ENCODE measurements at regions not wholly inside any gene's neighbourhood (a gene's known extent, or its start where the extent isn't known, plus 50 kb on each side); places are given as distances from the start of the nearest gene placed in this dataset.

DNA sequence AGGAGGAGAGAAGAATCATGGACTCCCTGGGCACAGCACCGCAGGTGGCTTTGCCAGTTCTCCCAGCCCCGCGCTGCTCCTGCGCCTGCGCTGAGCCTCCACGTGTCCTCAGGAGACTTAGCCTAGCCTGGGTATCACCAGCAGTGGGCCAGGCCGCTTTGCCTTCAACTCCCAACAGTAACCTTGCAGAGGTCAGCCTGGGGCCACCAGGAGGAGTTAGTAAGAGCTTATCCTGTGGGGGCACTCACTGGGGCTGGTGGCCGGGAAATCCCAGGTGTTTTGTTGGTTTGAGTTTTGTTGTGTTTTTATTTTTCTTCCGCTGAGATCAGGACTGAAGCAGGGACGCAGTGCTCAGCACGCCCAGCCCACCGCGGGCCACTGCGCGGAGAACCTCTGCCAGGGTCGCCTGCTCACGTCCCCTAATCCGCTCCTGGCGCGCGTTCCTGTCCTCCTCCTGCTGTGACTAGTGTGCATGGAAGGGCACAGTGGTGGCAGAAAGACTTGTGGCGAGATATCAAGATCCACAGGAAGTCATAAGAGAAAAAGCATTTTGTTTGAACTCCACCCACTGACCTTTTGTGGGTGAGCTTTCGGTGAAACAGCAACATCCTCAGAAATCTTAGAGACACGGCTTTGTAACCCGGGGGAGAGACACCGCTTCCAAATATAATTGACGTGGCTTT, 207.4 kb upstream of the RFC3 start:
- H3K36me3 Mint-ChIP-seq (ENCODE audit: low read depth), result peaks cover 3% of the 10 kb centered on the region
- peak; percentile 92 for ATAC-seq
- H3K4me3 Mint-ChIP-seq, result peak overlapping the region; percentile 93
- peaks cover 20% of the 10 kb centered on the region for H3K4me1 Mint-ChIP-seq
- peak; percentile 32 to 45 (median 40) for DNase-seq
- no peaks in the 10 kb centered on the region for H3K27me3 Mint-ChIP-seq
- H3K27ac Mint-ChIP-seq, result peak overlapping the region; percentile 96
- H3K9me3 ChIP-seq (ENCODE audit: control insufficient read depth, low read length, poor library complexity, severe bottlenecking), result no peaks in the 10 kb centered on the region

DNA sequence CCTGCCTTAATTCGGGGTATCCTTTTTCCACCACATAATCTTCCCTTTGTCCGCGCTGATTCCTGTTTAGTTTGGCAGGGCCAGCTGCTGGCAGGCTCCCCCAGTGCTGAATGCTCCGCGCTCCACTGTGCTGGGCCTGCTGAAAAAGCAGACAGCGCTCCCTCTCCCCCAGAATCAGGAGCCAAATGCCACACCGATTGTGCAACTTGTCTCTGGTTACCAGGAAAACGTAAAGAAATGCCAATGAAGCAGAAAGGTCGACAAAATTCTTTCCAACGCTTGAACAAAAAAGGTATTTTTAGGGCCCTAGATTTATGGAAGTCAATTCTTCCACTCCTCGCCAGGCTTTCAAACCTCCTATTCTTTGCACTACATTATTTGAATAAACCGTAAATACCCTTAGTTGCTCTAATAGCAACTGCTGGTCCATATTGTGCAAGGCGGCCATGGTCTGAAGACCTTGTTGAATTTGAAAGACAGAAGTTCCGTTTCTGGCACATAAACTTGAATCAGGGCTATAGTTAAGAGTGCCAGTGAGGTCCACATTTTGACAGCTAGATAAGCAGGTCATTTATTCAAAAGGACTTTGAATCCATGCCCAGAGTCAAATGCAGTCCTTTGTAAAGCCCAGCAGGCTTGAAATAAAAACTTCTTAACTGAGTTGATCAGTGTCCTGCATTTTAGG, 206.7 kb upstream of the RFC3 start:
- Mint-ChIP-seq H3K27ac (peak overlapping the region; percentile 96), H3K36me3 (ENCODE audit: low read depth) (peaks cover 3% of the 10 kb centered on the region), H3K4me3 (peak overlapping the region; percentile 93), H3K4me1 (peaks cover 20% of the 10 kb centered on the region), H3K27me3 (no peaks in the 10 kb centered on the region)
- ATAC-seq (peak; percentile 32), DNase-seq (no peak)
- no peaks in the 10 kb centered on the region for H3K9me3 ChIP-seq (ENCODE audit: control insufficient read depth, low read length, poor library complexity, severe bottlenecking)

DNA sequence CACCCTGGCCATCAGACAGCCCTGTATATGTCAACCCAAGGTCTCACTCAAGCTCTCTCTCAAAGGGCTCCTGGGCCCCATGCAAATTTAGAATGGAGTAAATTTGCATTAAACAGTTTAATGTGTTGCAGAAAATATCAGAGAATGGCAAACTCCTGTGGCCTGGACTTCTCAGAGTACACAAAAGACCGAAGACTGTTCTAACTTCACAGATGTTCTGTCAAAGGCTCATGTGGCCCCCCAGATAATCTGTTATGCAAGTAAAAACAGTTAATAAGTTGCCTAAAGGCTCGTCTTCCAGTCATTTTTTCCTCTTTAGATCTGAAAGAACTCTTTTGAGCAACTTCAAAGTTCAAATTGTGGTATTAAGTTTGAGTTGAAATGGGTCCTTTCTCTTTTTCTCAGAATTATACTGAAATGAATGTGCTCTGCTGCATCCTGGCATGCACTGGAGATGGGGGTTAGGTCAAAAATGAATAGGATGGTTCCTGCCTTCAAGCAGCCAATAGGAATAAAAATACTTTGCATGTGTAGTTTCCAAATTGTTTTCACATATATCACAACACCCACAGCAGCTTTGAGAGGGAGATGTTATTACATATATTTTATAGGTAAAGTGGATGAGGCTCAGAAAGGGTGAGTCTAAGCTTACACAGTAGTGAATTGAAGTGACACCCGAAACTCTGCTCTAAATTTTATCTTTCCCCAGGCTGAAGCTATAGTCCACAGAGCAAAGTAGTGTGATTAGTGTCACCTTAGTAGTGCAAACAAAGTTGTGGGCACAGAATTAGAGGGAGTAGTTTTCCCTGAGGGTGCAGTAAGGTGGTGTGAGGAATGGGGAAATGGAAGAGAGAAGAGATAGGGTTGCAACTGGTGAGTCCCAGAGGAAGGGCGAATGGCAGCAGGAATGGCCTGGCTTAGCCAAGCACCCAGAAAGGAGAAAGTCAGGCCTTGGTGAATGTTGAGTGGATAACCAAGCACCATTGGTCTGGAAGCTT, 205.0 kb upstream of the RFC3 start:
- Mint-ChIP-seq H3K36me3 (ENCODE audit: low read depth) (peaks cover 3% of the 10 kb centered on the region), H3K27me3 (no peaks in the 10 kb centered on the region), H3K4me1 (peaks cover 20% of the 10 kb centered on the region), H3K27ac (peak overlapping the region; percentile 96), H3K4me3 (no peak overlapping the region)
- DNase-seq (no peak), ATAC-seq (no peak)
- no peaks in the 10 kb centered on the region for H3K9me3 ChIP-seq (ENCODE audit: control insufficient read depth, low read length, poor library complexity, severe bottlenecking)

- no peaks in the 10 kb centered on the region for H3K9me3 ChIP-seq (ENCODE audit: control insufficient read depth, low read length, poor library complexity, severe bottlenecking)
- H3K4me3 Mint-ChIP-seq, result no peak overlapping the region
- DNase-seq, result no peak
- H3K27me3 Mint-ChIP-seq, result no peaks in the 10 kb centered on the region
- peaks cover 18% of the 10 kb centered on the region for H3K4me1 Mint-ChIP-seq
- peaks cover 3% of the 10 kb centered on the region for H3K36me3 Mint-ChIP-seq (ENCODE audit: low read depth)
- no peak overlapping the region for H3K27ac Mint-ChIP-seq
- ATAC-seq, result no peak
Observed at GRCh38 chr13:33615436-33615835, 202.5 kb upstream of the RFC3 start.

- H3K36me3 Mint-ChIP-seq (ENCODE audit: low read depth), result peaks cover 3% of the 10 kb centered on the region
- peaks cover 11% of the 10 kb centered on the region for H3K4me1 Mint-ChIP-seq
- no peaks in the 10 kb centered on the region for H3K27me3 Mint-ChIP-seq
- no peaks in the 10 kb centered on the region for H3K9me3 ChIP-seq (ENCODE audit: control insufficient read depth, low read length, poor library complexity, severe bottlenecking)
- H3K4me3 Mint-ChIP-seq, result no peak overlapping the region
- DNase-seq, result no peak
- no peak overlapping the region for H3K27ac Mint-ChIP-seq
- no peak for ATAC-seq
Observed at GRCh38 chr13:33616130-33616529, 201.8 kb upstream of the RFC3 start.

DNA sequence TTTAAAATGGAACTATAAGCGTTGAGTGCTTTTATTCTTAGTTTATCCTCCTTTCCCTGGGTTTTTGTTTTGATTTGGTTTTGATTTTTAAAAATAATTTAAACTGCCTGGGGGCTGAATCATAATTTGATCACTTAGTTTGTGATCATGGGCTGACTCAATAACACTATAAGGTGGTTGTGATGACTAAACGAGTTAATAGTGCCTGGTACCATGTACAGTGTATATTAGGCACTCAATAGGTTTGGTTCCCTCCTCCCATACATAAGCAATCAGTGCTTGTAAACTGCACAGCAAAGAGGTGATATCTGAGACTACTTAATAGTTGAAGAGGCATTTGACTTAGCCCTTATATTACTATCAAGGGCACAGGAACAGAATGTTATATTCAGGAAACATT, 200.9 kb upstream of the RFC3 start:
- ATAC-seq, result no peak

DNA sequence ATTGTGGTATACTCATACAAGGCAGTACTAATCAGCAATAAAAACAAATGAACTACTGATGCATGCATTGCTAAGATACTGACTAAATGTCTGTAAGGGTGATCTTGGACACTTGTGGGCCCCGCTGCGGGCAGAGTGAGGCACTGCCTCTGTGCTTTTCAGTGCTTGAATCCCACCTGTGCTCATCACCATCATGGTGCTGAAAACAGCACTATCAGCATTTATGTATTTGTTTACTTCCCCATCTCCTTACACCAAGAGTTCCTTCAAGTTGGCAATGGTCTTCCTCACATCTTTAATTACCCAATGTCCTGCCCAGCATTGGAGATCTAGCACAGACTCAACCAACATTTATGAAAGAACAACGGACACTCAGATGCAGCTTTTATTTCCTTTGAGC, 193.7 kb upstream of the RFC3 start:
- Mint-ChIP-seq H3K36me3 (ENCODE audit: low read depth) (no peaks in the 10 kb centered on the region), H3K27ac (no peak overlapping the region), H3K4me3 (no peak overlapping the region), H3K27me3 (no peaks in the 10 kb centered on the region), H3K4me1 (peaks cover 8% of the 10 kb centered on the region)
- no peak for DNase-seq
- ATAC-seq, result no peak
- H3K9me3 ChIP-seq (ENCODE audit: control insufficient read depth, low read length, poor library complexity, severe bottlenecking), result no peaks in the 10 kb centered on the region

More for the DNA sequence above, 200.9 kb upstream of the RFC3 start:
- Mint-ChIP-seq H3K4me1 (peaks cover 8% of the 10 kb centered on the region), H3K27ac (no peak overlapping the region), H3K36me3 (ENCODE audit: low read depth) (peaks cover 3% of the 10 kb centered on the region), H3K27me3 (no peaks in the 10 kb centered on the region), H3K4me3 (no peak overlapping the region)
- no peaks in the 10 kb centered on the region for H3K9me3 ChIP-seq (ENCODE audit: control insufficient read depth, low read length, poor library complexity, severe bottlenecking)
- no peak for DNase-seq

- no peak for DNase-seq
- no peak for ATAC-seq
- H3K9me3 ChIP-seq (ENCODE audit: control insufficient read depth, low read length, poor library complexity, severe bottlenecking), result no peaks in the 10 kb centered on the region
- H3K36me3 Mint-ChIP-seq (ENCODE audit: low read depth), result no peaks in the 10 kb centered on the region
- H3K27ac Mint-ChIP-seq, result no peak overlapping the region
- peaks cover 8% of the 10 kb centered on the region for H3K4me1 Mint-ChIP-seq
- no peaks in the 10 kb centered on the region for H3K27me3 Mint-ChIP-seq
- no peak overlapping the region for H3K4me3 Mint-ChIP-seq
Observed at GRCh38 chr13:33624740-33625139, 193.2 kb upstream of the RFC3 start.

GRCh38 chr13:33626407-33626806, 191.5 kb upstream of the RFC3 start:
- H3K27me3 Mint-ChIP-seq, result no peaks in the 10 kb centered on the region

DNA sequence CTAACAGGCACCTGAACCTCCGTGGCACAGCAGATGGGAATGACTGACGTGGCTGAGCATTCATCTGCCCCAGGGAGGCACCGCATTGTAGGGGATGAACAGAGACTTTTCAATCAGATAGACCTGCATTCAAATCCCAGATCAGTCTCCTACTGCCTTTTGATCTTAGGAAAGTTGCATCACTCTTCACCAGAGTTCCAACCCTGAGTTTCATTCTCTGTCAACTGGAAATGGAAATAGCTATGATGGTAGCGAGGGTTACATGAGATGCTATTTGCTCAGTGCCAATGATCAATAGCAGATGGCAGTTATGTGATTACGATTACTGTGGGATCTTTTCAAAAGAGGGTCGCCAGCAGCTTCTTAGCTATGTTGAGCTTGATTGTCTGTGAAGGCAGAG, 189.3 kb upstream of the RFC3 start:
- DNase-seq (no peak), ATAC-seq (no peak)
- no peaks in the 10 kb centered on the region for H3K9me3 ChIP-seq (ENCODE audit: control insufficient read depth, low read length, poor library complexity, severe bottlenecking)
- H3K27ac Mint-ChIP-seq, result no peak overlapping the region
- H3K27me3 Mint-ChIP-seq, result peaks cover 6% of the 10 kb centered on the region
- H3K4me1 Mint-ChIP-seq, result peaks cover 6% of the 10 kb centered on the region
- no peaks in the 10 kb centered on the region for H3K36me3 Mint-ChIP-seq (ENCODE audit: low read depth)
- H3K4me3 Mint-ChIP-seq, result no peak overlapping the region

More at GRCh38 chr13:33626407-33626806, 191.5 kb upstream of the RFC3 start:
- H3K9me3 ChIP-seq (ENCODE audit: control insufficient read depth, low read length, poor library complexity, severe bottlenecking), result no peaks in the 10 kb centered on the region
- DNase-seq (no peak), ATAC-seq (no peak)
- H3K4me1 Mint-ChIP-seq, result peaks cover 8% of the 10 kb centered on the region
- no peaks in the 10 kb centered on the region for H3K36me3 Mint-ChIP-seq (ENCODE audit: low read depth)
- H3K4me3 Mint-ChIP-seq, result no peak overlapping the region
- no peak overlapping the region for H3K27ac Mint-ChIP-seq

DNA sequence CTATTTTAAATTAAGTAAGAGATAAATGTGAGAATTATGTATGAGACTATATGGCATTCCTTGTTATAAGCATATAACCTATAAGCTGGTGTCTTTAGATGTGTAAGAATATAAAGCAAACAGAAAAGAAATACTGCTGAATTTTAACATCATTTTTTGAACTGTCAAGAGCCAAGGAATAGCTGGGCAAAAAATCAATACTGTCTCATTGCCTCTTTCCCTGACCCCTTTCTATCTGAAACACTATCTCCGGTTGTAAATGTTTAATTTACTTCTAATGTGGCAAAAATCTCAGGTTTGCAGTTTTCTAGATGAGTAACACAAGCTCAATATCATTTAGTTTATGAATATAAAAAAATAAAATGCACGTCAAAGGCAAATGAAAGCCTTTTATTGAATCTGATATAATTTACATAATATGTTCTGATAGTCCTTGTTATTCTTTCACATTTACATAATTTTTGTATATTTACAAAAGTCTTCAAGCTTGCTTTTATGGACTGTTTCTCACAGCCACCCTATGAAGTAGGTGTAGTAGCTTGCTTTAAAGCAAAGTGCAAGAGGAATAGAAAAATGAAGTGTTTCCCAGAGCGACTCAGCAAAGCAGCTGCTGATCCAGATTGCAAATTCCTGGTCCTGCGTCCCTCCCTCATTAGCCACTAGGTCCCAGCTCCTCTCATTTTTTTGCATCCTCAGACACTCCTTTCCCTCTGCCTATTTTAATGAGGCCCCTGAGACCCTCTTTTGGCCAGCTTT, 188.2 kb upstream of the RFC3 start:
- H3K27me3 Mint-ChIP-seq, result peaks cover 11% of the 10 kb centered on the region
- peak overlapping the region; percentile 16 for H3K27ac Mint-ChIP-seq
- H3K4me1 Mint-ChIP-seq, result peaks cover 1% of the 10 kb centered on the region
- H3K4me3 Mint-ChIP-seq, result no peak overlapping the region
- H3K36me3 Mint-ChIP-seq (ENCODE audit: low read depth), result no peaks in the 10 kb centered on the region
- ATAC-seq, result no peak
- H3K9me3 ChIP-seq (ENCODE audit: control insufficient read depth, low read length, poor library complexity, severe bottlenecking), result no peaks in the 10 kb centered on the region
- DNase-seq, result no peak

DNA sequence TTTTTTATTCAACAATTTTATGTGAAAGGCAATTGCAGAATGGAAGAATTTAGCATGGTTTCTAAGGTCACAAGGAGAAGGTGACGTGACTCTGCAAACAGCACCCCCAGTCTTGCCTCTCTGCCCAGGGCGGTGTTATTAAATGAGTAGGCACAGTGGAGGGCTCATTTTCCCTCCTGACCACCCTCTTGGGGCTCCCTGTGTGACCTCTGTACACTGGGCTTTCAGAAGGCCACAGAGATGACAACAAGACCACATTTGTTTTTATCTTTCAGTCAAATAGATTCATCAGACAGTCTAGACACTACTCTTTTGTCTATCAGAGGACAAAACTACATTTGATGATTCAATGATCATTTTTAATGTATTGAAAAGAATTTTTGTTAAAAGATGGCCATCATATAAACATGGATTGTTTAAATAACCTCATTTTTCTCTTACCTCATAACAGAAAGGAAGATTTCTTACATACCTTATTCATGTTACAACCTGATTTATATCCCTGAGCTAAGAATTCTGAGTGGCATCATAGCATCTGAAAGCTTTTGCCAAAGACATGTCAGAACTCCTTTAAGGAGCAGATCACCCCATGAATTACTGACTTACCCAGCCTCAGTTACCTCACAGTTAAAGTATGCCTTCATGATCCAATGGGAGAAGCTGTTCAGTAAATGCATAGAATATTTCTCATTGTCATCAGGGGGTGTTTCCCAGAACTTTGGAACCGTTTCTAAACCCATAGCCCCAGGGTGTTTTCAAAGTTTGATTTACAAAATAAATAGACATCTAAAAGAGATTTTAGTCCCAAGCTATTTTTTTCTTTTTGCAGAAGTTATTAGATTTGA, 184.0 kb upstream of the RFC3 start:
- peaks cover 11% of the 10 kb centered on the region for H3K27me3 Mint-ChIP-seq
- ATAC-seq (no peak), DNase-seq (no peak)
- peak overlapping the region; percentile 21 for H3K4me3 Mint-ChIP-seq
- no peaks in the 10 kb centered on the region for H3K4me1 Mint-ChIP-seq
- no peak overlapping the region for H3K27ac Mint-ChIP-seq
- H3K36me3 Mint-ChIP-seq (ENCODE audit: low read depth), result no peaks in the 10 kb centered on the region
- no peaks in the 10 kb centered on the region for H3K9me3 ChIP-seq (ENCODE audit: control insufficient read depth, low read length, poor library complexity, severe bottlenecking)

Measured in T-helper 17 cell (primary cell).